WTC11 (cell line): ENCODE measurements at regions not wholly inside any gene's neighbourhood (a gene's known extent, or its start where the extent isn't known, plus 50 kb on each side); places are given as distances from the start of the nearest gene placed in this dataset.

ENCODE experiments used
- CTCF ChIP-seq: fragments of 200-600 bp; IDR thresholded peaks from 2 replicates; pipeline ENCODE4 v1.8.0; 2022; ENCODE audit warnings: antibody characterized with exemption
- MAX ChIP-seq: sonication (generic); formaldehyde crosslinking; IDR thresholded peaks from 2 replicates; pipeline ENCODE4 v1.8.0; 2022; ENCODE audit warnings: mild to moderate bottlenecking, missing genetic modification reagents
- PRDM15 ChIP-seq: sonication (generic); formaldehyde crosslinking; IDR thresholded peaks from 2 replicates; pipeline ENCODE4 v1.8.0; 2022; ENCODE audit warnings: missing genetic modification reagents
- SMAD3 ChIP-seq: sonication (generic); formaldehyde crosslinking; IDR thresholded peaks from 2 replicates; pipeline ENCODE4 v1.8.0; 2022; ENCODE audit warnings: missing genetic modification reagents, mild to moderate bottlenecking, borderline replicate concordance
- USF1 ChIP-seq: sonication (generic); formaldehyde crosslinking; IDR thresholded peaks from 2 replicates; pipeline ENCODE4 v1.8.0; 2022; ENCODE audit warnings: mild to moderate bottlenecking, missing genetic modification reagents

- TF ChIP-seq SMAD3 (CRISPR knock-in tag) (no peak), MAX (CRISPR knock-in tag) (no peak), CTCF (no peak), USF1 (no peak), PRDM15 (no peak)
Measured at GRCh38 chr9:85108746-85109145, 439.2 kb downstream of the NTRK2 start.
